Aorta (tissue), 5 donors: ENCODE measurements at regions not wholly inside any gene's neighbourhood (a gene's known extent, or its start where the extent isn't known, plus 50 kb on each side); places are given as distances from the start of the nearest gene placed in this dataset.

ENCODE experiments used
- ATAC-seq: fragments of 200-7000 bp; cut with Tn5 transposase; one replicate; pipeline ENCODE4 v1.9.1; 2022; ENCODE audit warnings: moderate library complexity; ENCODE audit not compliant: low FRiP score
- DNase-seq, 2 donors: peaks; one replicate each; pipeline ENCODE4 v3.0.0-alpha.2; 2020
- H3K27ac ChIP-seq, 2 donors: one replicate each; pipeline ENCODE4 v1.5.1; 2013; ENCODE audit warnings: low read length in 2 of 2, mild to moderate bottlenecking in 2 of 2, moderate library complexity in 2 of 2, control low read depth in 1 of 2, inconsistent platforms in 1 of 2, low read depth in 1 of 2
- H3K27me3 ChIP-seq, 2 donors: one replicate each; pipeline ENCODE4 v1.6.1; 2013; ENCODE audit warnings: control low read depth in 1 of 2, low read length in 1 of 2, mild to moderate bottlenecking in 1 of 2, moderate library complexity in 1 of 2; ENCODE audit not compliant: insufficient read depth in 2 of 2, control insufficient read depth in 1 of 2
- H3K36me3 ChIP-seq, 2 donors: one replicate each; pipeline ENCODE4 v1.6.1; 2013; ENCODE audit warnings: control low read depth in 1 of 2, low read length in 1 of 2, mild to moderate bottlenecking in 1 of 2; ENCODE audit not compliant: insufficient read depth in 2 of 2, control insufficient read depth in 1 of 2
- H3K4me1 ChIP-seq, 2 donors: one replicate each; pipeline ENCODE4 v1.6.1; 2013; ENCODE audit warnings: low read length in 2 of 2, control low read depth in 1 of 2, mild to moderate bottlenecking in 1 of 2, moderate library complexity in 1 of 2; ENCODE audit not compliant: insufficient read depth in 2 of 2, control insufficient read depth in 1 of 2
- H3K4me3 ChIP-seq, 2 donors: one replicate each; pipeline ENCODE4 v1.5.1; 2013; ENCODE audit warnings: low read length in 2 of 2, control low read depth in 1 of 2, mild to moderate bottlenecking in 1 of 2
- H3K9me3 ChIP-seq: one replicate; pipeline ENCODE4 v1.6.1; 2013; ENCODE audit warnings: mild to moderate bottlenecking, low read length; ENCODE audit not compliant: control insufficient read depth
- WGBS, 2 donors: extraction: QIAGEN DNeasy Blood & Tissue Kit; methylation state at CpG; one replicate each; pipeline ENCODE4 v1.1.7; 2013; 5-methylcytosine and 5-hydroxymethylcytosine counted together
- intact Hi-C, 2 donors: fragments of 100-400 bp; cut with DNase I; formaldehyde crosslinking; loops; one replicate each; pipeline versions ENCODE4 v1.14.2 to v1.15.0; 2022
- donor health status: healthy with polysubstance abuse.
- donor health status: Bipolar disorder and iron deficiency.
- donor health status: DM: no; HTN: no; CAD: no.
- donor health status: DM: no; HTN: no; CAD: no.
- donor health status: DM: yes; HTN: yes; CAD: no.

GRCh38 chrX:97797076-97797475 lies 913.4 kb downstream of the RPA4 start:
- Histone ChIP-seq H3K27me3 (no peaks in the 10 kb centered on the region), H3K9me3 (no peaks in the 10 kb centered on the region), H3K4me3 (no peak overlapping the region), H3K36me3 (no peaks in the 10 kb centered on the region), H3K4me1 (no peaks in the 10 kb centered on the region), H3K27ac (no peak overlapping the region)
- intact Hi-C loops: no loop called here
- WGBS, 2 donors: 74 to 81% methylated on average over 2 of the region's 2 CpGs
- no peak for ATAC-seq
- no peak for DNase-seq

GRCh38 chrX:97806238-97806637 lies 922.5 kb downstream of the RPA4 start:
- Histone ChIP-seq H3K4me3 (no peak overlapping the region), H3K9me3 (no peaks in the 10 kb centered on the region), H3K27me3 (no peaks in the 10 kb centered on the region), H3K36me3 (no peaks in the 10 kb centered on the region), H3K27ac (no peak overlapping the region), H3K4me1 (no peaks in the 10 kb centered on the region)
- DNase-seq (no peak), ATAC-seq (no peak)
- 73 to 83% methylated on average over 3 of the region's 3 CpGs for WGBS, 2 donors
- intact Hi-C loops: no loop called here

GRCh38 chrX:97806946-97807345 lies 923.2 kb downstream of the RPA4 start:
- intact Hi-C loops: no loop called here

GRCh38 chrX:97820170-97820569 lies 936.5 kb downstream of the RPA4 start:
- H3K9me3 ChIP-seq: no peaks in the 10 kb centered on the region
- intact Hi-C loops: no loop called here
- no peaks in the 10 kb centered on the region for H3K36me3 ChIP-seq
- no peak for ATAC-seq
- WGBS, 2 donors: 18 to 49% methylated on average over 2 of the region's 2 CpGs
- no peak overlapping the region for H3K4me3 ChIP-seq
- no peak overlapping the region for H3K27ac ChIP-seq
- H3K4me1 ChIP-seq: no peaks in the 10 kb centered on the region
- DNase-seq: no peak
- no peaks in the 10 kb centered on the region for H3K27me3 ChIP-seq

More at GRCh38 chrX:97806946-97807345, 923.2 kb downstream of the RPA4 start:
- no peak overlapping the region for H3K4me3 ChIP-seq
- no peaks in the 10 kb centered on the region for H3K36me3 ChIP-seq
- no peak for ATAC-seq
- H3K27me3 ChIP-seq: no peaks in the 10 kb centered on the region
- no peak overlapping the region for H3K27ac ChIP-seq
- 93 to 96% methylated on average over 2 of the region's 2 CpGs for WGBS, 2 donors
- no peak for DNase-seq
- no peaks in the 10 kb centered on the region for H3K4me1 ChIP-seq
- no peaks in the 10 kb centered on the region for H3K9me3 ChIP-seq

DNA sequence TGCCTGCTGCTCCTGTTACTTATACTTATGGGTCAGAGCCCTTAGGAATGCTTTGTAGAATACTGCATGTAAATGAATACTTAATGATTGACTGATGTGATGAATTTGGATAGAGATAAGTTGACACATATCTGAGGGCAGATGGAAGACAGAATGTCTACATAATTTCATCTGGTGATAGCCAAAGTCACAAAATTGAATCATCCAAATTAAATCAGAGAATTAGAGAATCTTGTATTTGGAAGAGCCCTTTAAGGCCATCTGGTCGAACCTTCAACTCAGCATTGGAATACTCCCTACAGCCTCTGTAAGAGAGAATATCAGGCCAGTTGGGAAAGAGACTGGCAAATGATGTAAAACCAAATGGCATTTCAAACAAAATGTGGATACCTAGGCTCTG lies 944.8 kb downstream of the RPA4 start:
- 0 to 42% methylated on average over 1 of the region's 1 CpG for WGBS, 2 donors

GRCh38 chrX:97835969-97836368 lies 952.3 kb downstream of the RPA4 start:
- Histone ChIP-seq H3K9me3 (no peaks in the 10 kb centered on the region), H3K27ac (no peak overlapping the region), H3K27me3 (no peaks in the 10 kb centered on the region), H3K4me3 (no peak overlapping the region), H3K36me3 (no peaks in the 10 kb centered on the region), H3K4me1 (no peaks in the 10 kb centered on the region)
- no peak for ATAC-seq
- intact Hi-C loops: no loop called here
- DNase-seq: no peak

More for the DNA sequence above, 944.8 kb downstream of the RPA4 start:
- Histone ChIP-seq H3K27me3 (no peaks in the 10 kb centered on the region), H3K27ac (no peak overlapping the region), H3K9me3 (no peaks in the 10 kb centered on the region), H3K36me3 (no peaks in the 10 kb centered on the region), H3K4me3 (no peak overlapping the region), H3K4me1 (no peaks in the 10 kb centered on the region)
- intact Hi-C loops: no loop called here
- DNase-seq: no peak
- ATAC-seq: no peak

DNA sequence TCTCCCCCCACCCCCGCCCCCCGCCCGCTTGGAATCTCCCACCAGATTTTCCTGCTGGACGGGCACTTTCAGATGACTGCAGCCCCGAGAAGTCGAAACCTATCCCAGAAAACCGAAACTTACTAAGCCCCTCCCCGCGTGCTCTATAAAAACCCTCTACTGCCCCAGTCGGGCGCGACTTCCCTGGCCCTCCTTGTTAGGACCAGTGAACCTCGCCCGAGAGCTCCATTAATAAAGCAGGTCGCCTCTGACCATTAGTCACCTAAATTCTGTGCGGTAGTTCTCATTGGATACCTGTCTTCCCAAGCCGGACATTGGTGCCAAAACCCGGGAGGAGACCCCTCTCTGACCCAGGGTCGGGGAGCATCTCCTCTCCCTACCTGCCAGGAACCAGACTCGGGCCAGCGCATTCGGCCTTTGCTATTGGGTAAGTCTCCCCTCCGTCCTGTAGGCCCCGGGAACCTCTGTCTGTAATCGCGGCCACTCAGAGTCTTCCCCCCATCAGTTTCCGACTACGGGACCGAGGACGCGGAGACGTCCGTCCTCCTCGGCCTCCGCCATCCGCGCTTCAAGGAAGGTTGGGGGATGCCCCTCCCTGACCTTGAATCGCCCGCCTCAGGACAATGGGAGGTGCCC lies 958.0 kb downstream of the RPA4 start:
- Histone ChIP-seq H3K4me1 (no peaks in the 10 kb centered on the region), H3K9me3 (no peaks in the 10 kb centered on the region), H3K27me3 (no peaks in the 10 kb centered on the region), H3K27ac (no peak overlapping the region), H3K4me3 (no peak overlapping the region), H3K36me3 (no peaks in the 10 kb centered on the region)
- no peak for ATAC-seq
- peak in 1 of 2 donors; percentile 68 for DNase-seq
- WGBS, 2 donors: 98% methylated on average over 39 of the region's 39 CpGs
- intact Hi-C loops: no loop called here

DNA sequence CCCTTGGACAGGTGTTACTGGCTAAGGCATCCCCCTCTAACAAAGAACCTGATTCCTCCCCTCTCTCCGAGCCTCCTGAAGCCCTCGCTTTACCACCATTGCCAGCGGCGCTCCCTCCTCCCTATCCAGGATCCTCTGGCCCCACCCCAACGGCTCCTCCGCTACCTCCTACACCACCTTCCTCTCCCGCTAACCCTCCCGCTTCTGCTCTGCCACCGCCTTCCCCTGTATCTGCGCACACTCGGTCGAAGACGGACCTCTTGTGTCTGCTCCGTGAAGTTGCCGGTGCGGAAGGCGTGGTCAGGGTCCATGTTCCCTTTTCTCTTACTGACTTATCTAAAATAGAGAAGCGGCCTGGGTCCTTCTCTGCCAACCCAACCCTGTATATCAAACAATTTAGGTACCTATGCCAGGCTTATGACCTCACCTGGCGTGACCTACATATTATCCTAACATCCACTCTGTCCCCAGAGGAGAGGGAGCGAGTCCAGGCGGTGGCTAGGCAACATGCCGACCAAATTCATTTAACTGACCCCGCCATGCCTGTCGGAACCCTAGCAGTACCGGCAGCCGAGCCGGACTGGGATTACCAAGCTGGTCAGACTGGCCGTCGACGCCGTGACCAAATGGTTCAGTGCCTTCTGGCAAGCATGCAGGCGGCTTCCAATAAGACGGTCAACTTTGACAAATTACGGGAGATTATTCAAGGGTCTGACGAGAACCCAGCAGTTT lies 958.9 kb downstream of the RPA4 start:
- DNase-seq (peak in 1 of 2 donors; percentile 51), ATAC-seq (no peak)
- no peak overlapping the region for H3K4me3 ChIP-seq
- no peak overlapping the region for H3K27ac ChIP-seq
- no peaks in the 10 kb centered on the region for H3K9me3 ChIP-seq
- WGBS, 2 donors: 97 to 98% methylated on average over 35 of the region's 35 CpGs
- intact Hi-C loops: no loop called here
- no peaks in the 10 kb centered on the region for H3K27me3 ChIP-seq
- H3K4me1 ChIP-seq: no peaks in the 10 kb centered on the region
- H3K36me3 ChIP-seq: no peaks in the 10 kb centered on the region

DNA sequence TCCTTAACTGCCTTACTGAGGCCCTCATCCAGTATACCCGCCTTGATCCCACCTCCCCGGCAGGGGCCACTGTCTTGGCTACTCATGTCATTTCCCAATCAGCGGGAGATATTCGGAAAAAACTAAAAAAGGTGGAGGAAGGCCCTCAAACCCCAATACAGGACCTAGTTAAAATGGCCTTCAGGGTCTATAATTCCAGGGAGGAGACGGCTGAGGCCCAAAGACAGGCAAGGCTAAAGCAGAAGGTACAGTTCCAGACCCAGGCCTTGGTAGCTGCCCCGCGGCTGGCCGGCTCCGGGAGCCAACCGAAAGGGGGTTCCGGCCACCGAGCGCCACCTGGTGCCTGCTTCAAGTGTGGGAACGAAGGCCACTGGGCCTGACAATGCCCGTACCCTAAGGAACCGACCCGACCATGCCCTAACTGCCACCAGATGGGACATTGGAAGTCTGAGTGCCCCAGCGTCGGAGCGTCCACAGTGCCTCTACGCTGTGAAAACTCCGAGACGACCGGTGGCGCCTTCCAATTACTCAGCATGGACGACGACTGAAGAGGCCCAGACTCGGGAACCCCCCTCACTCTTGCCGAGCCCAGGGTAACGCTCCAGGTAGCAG lies 959.6 kb downstream of the RPA4 start:
- no peak for ATAC-seq
- intact Hi-C loops: no loop called here
- H3K4me1 ChIP-seq: no peaks in the 10 kb centered on the region
- no peaks in the 10 kb centered on the region for H3K27me3 ChIP-seq
- no peak overlapping the region for H3K27ac ChIP-seq
- peak in 1 of 2 donors; percentile 57 for DNase-seq
- no peaks in the 10 kb centered on the region for H3K9me3 ChIP-seq
- 96 to 98% methylated on average over 27 to 30 of the region's 30 CpGs for WGBS, 2 donors
- H3K36me3 ChIP-seq: no peaks in the 10 kb centered on the region
- H3K4me3 ChIP-seq: no peak overlapping the region
